ENCODE measurements at regions not wholly inside any gene's neighbourhood (a gene's known extent, or its start where the extent isn't known, plus 50 kb on each side); places are given as distances from the start of the nearest gene placed in this dataset.

DNA sequence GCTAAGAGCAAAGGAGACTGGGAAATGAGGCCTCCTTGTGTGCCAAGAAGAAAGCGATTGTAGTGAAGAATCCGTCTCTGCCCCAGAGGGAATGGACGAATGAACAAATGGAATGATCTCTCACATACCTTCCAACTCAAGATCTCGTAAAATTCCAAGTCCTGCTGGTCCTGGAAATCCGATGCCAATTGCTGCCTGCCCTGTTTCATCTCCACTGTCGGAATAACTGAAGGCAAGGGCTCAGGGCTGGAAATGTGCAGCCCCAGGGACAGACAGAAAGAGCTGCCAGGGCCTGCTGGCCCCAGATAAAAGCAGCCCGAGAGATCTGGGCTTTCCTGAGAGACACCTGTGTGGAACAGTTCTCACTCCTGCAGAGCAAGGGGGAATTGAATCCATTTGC is 120.9 kb downstream of the MN1 start:
- H3K27me3 ChIP-seq (ENCODE audit: low read depth) = no peaks in the 10 kb centered on the region
- H3K9me3 ChIP-seq = no peaks in the 10 kb centered on the region
- no peak overlapping the region for H3K4me3 ChIP-seq
- in situ Hi-C loops (cut with MboI; ENCODE audit: low sequenced_read_pairs) = no loop called here
- DNase-seq (ENCODE audit: low spot score in 2 of 2) = no peak
- peaks cover 7% of the 10 kb centered on the region for H3K4me1 ChIP-seq
- H3K36me3 ChIP-seq (replicated peaks) = no peaks in the 10 kb centered on the region

DNA sequence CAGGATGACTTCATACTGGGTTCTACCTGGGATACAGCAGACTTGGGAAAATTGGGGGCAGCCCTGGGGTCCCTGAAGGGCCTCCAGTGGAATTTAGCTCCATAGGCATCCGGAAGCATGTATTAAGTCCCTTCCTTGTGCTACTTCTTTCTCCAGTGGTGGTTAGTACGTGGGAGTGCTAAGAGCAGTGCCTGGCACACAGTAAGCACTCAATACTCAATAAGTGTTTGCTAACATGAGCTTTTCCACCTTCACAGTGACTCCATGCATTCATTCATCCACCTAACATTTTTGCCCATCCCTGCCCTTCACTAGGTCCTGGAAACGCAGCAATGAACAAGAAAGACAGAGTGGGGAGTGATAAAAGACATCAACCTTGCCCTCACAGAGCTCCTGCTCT is 120.5 kb downstream of the MN1 start:
- Histone ChIP-seq H3K9me3 (no peaks in the 10 kb centered on the region), H3K27me3 (ENCODE audit: low read depth) (no peaks in the 10 kb centered on the region), H3K4me1 (peaks cover 7% of the 10 kb centered on the region), H3K36me3 (replicated peaks) (no peaks in the 10 kb centered on the region), H3K4me3 (no peak overlapping the region)
- in situ Hi-C loops (cut with MboI; ENCODE audit: low sequenced_read_pairs) = no loop called here
- no peak for DNase-seq (ENCODE audit: low spot score in 2 of 2)

DNA sequence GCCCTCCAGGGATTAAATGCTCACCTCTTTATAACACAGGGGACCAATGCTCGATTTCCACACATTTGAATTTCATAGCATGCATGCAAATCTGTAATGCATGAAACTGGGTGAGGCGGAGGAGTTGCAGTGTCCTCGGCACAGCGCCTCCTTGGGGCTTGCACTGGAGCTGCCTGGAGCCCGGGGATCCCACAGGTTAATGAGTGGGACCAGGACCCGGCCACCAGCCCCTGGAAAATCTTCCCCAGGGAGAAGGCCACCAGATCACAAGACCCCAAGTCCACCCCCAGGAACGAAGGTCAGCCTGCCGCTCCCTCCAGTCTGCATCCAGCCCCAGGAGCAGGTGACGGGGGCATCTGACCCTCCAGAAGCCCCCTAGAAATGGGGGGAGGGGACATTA is 119.1 kb downstream of the MN1 start:
- Histone ChIP-seq H3K4me3 (no peak overlapping the region), H3K9me3 (no peaks in the 10 kb centered on the region), H3K36me3 (replicated peaks) (no peaks in the 10 kb centered on the region), H3K4me1 (peaks cover 7% of the 10 kb centered on the region), H3K27me3 (ENCODE audit: low read depth) (no peaks in the 10 kb centered on the region)
- in situ Hi-C loops (cut with MboI; ENCODE audit: low sequenced_read_pairs) = no loop called here
- peak in 1 of 2 experiments; percentile 58 for DNase-seq (ENCODE audit: low spot score in 2 of 2)

DNA sequence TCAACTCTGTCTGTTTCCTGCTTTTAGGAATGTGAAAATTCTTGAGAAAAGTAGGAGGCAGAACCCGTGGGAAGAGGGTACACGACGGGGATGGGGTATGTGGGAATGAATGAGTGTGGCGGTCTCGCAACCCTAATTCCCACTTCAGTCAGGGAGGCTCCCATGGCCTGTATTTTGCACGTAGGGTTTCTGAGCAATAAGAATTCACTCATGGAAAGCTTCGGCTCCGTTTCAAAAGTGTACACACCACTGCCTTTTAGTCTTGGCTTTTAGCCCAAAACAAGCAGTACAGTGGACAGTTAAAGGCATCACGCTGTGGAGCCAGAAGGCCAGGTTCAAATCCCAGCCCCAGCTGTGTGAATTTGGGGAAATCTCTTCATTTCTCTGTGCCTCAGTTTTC is 116.7 kb downstream of the MN1 start:
- Histone ChIP-seq H3K4me3 (no peak overlapping the region), H3K4me1 (peaks cover under 1% of the 10 kb centered on the region; the same call in 1 of the 2 replicates), H3K27me3 (ENCODE audit: low read depth) (no peaks in the 10 kb centered on the region), H3K36me3 (replicated peaks) (no peaks in the 10 kb centered on the region), H3K9me3 (no peaks in the 10 kb centered on the region)
- in situ Hi-C loops (cut with MboI; ENCODE audit: low sequenced_read_pairs) = no loop called here
- DNase-seq (ENCODE audit: low spot score in 2 of 2) = no peak

DNA sequence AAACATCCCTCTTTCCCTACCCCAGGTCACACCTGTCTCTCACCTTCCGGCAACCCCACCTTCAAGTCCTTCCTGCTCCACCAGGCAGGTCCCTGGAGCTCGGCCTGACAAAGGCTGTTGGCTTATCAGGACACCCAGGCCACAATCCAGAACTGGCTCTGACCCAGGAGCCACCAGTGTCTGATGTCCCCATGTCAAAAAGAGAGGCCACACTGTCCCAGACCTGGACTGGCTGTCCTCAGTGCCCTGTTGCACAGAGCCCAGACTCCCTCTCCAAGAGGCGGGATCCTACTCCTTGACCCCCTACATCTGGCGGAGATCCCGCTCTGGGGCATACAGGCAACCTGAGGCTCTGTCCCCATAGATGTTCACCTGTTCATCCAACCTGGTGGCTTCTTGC is 116.0 kb downstream of the MN1 start:
- no peak for DNase-seq (ENCODE audit: low spot score in 2 of 2)
- Histone ChIP-seq H3K27me3 (ENCODE audit: low read depth) (no peaks in the 10 kb centered on the region), H3K9me3 (no peaks in the 10 kb centered on the region), H3K4me3 (no peak overlapping the region), H3K4me1 (no peaks in the 10 kb centered on the region), H3K36me3 (replicated peaks) (no peaks in the 10 kb centered on the region)
- in situ Hi-C loops (cut with MboI; ENCODE audit: low sequenced_read_pairs) = no loop called here

DNA sequence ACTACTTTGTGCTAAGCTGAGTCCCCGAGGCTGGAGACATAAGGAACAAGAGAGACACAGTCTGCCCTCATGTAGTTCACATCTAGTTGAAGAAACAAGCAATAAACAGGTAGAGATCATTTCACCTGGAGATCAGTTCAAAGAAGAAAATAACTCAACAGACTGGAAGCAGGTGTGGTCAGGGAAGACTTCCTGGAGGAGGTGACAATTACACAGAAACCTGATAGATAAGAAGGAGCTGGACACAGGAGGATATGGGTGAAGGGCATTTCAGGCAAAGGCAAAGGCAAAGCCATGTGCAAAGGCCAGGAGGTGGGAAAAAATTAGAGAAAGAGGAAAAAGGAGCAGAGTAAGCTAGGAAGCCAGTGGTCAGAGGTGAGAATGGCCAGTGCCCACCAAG is 115.6 kb downstream of the MN1 start:
- Histone ChIP-seq H3K9me3 (no peaks in the 10 kb centered on the region), H3K36me3 (replicated peaks) (no peaks in the 10 kb centered on the region), H3K27me3 (ENCODE audit: low read depth) (no peaks in the 10 kb centered on the region), H3K4me3 (no peak overlapping the region), H3K4me1 (no peaks in the 10 kb centered on the region)
- no peak for DNase-seq (ENCODE audit: low spot score in 2 of 2)
- in situ Hi-C loops (cut with MboI; ENCODE audit: low sequenced_read_pairs) = no loop called here

DNA sequence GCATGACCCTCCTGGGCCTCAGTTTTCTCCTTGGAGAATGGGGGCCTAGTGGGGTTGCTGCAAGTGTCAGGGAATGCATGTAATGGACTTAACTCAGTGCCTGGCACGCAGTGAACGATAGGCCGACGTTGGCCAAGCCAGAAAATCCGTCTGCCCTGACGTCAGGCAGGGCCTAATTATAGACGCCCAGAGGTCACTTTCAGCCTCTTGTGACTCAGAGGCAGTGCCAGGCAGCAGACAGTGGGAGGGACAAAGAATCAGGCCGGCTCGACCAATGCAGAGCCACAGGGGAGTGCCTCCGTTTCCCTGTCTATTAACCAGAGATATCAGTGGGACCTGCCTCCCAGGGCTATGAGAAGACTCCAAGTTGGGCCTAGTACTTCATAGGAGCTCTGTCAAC is 115.0 kb downstream of the MN1 start:
- H3K36me3 ChIP-seq (replicated peaks) = no peaks in the 10 kb centered on the region
- no peak overlapping the region for H3K4me3 ChIP-seq
- no peak for DNase-seq (ENCODE audit: low spot score in 2 of 2)
- no peaks in the 10 kb centered on the region for H3K27me3 ChIP-seq (ENCODE audit: low read depth)
- H3K4me1 ChIP-seq = no peaks in the 10 kb centered on the region
- in situ Hi-C loops (cut with MboI; ENCODE audit: low sequenced_read_pairs) = no loop called here
- no peaks in the 10 kb centered on the region for H3K9me3 ChIP-seq

DNA sequence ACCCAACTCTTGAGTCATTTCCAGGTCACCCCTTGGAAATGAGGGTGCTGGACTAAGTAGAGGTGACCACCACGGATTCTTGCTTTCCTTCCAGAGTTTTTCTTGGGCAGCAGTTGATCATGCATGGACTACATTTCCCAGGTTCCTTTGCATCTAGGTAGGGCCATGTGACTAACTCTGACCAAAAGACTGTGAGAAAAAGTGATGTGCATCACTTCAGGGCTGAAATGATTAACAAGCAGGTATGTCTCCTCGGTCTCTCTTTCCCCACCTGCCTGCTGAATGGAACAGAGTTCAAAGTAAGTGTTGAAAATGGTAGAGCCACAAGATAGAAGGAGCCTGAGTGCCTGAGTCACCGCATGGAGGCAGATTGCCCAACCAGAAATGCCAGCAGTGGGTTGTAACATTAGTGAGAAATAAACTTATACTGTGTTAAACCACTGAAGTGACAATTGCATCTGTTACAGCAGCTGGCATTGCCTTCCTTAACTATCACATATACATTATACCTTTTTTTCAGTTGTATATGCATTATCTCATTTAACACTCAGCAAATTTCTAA is 113.5 kb downstream of the MN1 start:
- in situ Hi-C loops (cut with MboI; ENCODE audit: low sequenced_read_pairs) = no loop called here
- no peaks in the 10 kb centered on the region for H3K27me3 ChIP-seq (ENCODE audit: low read depth)
- no peaks in the 10 kb centered on the region for H3K4me1 ChIP-seq
- H3K9me3 ChIP-seq = no peaks in the 10 kb centered on the region; the same call in 1 of the 2 replicates
- no peak for DNase-seq (ENCODE audit: low spot score in 2 of 2)
- no peaks in the 10 kb centered on the region for H3K36me3 ChIP-seq (replicated peaks)
- H3K4me3 ChIP-seq = no peak overlapping the region

DNA sequence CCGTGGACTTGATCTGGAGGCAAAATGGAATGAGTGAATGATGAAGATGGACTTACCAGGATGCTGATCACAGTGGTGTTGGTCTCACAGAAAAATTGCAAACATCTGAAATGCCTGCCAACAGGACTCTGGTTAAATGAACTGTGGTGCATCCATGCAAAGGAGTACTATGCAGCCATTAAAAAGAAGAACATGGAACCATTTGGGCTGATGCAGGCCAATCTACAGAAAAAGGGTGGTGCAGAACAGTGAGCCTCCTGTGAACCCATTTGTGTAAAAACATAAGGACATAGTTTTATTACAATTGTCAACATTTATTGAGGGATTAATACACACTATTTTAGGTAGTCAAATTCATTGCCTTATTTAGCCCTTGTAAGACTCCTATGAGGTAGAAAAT is 111.9 kb downstream of the MN1 start:
- Histone ChIP-seq H3K36me3 (replicated peaks) (no peaks in the 10 kb centered on the region), H3K27me3 (ENCODE audit: low read depth) (no peaks in the 10 kb centered on the region), H3K9me3 (no peaks in the 10 kb centered on the region; the same call in 1 of the 2 replicates), H3K4me3 (no peak overlapping the region), H3K4me1 (no peaks in the 10 kb centered on the region)
- DNase-seq (ENCODE audit: low spot score in 2 of 2) = no peak
- in situ Hi-C loops (cut with MboI; ENCODE audit: low sequenced_read_pairs) = no loop called here

DNA sequence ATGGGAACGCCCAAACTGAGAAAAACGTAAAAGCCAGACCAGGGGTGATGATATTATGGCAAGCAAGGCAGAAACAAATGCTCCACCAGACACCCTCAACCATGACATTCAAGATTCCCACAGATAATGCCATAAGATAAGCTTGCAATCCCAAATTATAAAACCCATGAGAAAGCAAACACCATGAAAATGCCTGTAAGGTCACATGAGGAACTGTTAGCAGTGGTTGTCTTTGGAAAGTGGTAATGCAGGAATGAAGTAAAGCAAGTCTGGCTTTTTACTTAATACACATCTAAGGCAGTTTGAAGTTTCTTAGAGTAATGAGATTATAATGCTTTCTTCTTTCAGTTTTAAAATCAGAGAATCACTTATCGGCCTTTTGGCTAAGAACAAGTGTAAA is 111.0 kb downstream of the MN1 start:
- Histone ChIP-seq H3K4me1 (no peaks in the 10 kb centered on the region), H3K4me3 (no peak overlapping the region), H3K36me3 (replicated peaks) (no peaks in the 10 kb centered on the region), H3K9me3 (no peaks in the 10 kb centered on the region; the same call in 1 of the 2 replicates), H3K27me3 (ENCODE audit: low read depth) (no peaks in the 10 kb centered on the region)
- DNase-seq (ENCODE audit: low spot score in 2 of 2) = no peak
- in situ Hi-C loops (cut with MboI; ENCODE audit: low sequenced_read_pairs) = no loop called here

DNA sequence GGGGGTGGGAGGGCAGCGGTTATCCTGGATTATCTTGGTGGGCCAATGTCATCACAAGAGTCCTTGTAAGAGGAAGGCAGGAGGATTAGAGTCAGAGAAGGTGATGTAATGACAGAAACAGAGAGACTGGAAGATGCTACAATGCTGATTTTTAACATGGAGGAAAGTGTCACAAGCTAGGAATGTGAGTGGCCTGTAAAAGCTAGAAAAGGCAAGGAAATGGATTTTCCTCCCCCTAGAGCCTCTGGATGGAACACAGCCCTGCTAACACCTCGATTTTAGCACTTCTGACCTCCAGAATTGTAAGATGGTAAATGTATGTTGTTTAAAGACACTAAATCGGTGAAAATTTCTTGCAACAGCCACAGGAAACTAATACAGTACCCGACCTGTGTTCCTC is 109.3 kb downstream of the MN1 start:
- no peak overlapping the region for H3K4me3 ChIP-seq
- peaks cover 2% of the 10 kb centered on the region for H3K9me3 ChIP-seq
- H3K36me3 ChIP-seq (replicated peaks) = no peaks in the 10 kb centered on the region
- H3K27me3 ChIP-seq (ENCODE audit: low read depth) = no peaks in the 10 kb centered on the region
- no peak for DNase-seq (ENCODE audit: low spot score in 2 of 2)
- in situ Hi-C loops (cut with MboI; ENCODE audit: low sequenced_read_pairs) = no loop called here
- H3K4me1 ChIP-seq = no peaks in the 10 kb centered on the region

DNA sequence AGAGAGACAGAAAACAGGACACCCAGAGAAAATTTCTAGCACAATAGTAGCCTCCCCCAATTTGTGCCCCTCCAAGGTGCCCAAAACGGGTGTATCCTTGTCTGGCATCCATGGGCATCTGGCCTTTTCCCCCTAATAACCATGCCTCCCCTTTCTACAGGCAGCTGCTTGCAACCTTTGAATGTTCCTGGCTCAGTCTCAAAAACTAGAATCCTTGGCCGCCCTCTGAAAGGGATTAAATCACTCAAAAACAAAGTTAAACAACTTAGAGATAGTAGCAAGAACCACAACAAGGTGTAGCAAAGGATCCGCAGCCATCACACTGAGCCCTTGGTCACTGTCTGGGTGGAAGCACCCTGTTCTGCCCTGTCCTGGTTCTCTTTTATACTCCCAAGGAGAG is 105.6 kb downstream of the MN1 start:
- no peak for DNase-seq (ENCODE audit: low spot score in 2 of 2)
- Histone ChIP-seq H3K4me1 (no peaks in the 10 kb centered on the region), H3K9me3 (peaks cover 6% of the 10 kb centered on the region), H3K27me3 (ENCODE audit: low read depth) (no peaks in the 10 kb centered on the region), H3K36me3 (replicated peaks) (no peaks in the 10 kb centered on the region), H3K4me3 (no peak overlapping the region)
- in situ Hi-C loops (cut with MboI; ENCODE audit: low sequenced_read_pairs) = no loop called here

DNA sequence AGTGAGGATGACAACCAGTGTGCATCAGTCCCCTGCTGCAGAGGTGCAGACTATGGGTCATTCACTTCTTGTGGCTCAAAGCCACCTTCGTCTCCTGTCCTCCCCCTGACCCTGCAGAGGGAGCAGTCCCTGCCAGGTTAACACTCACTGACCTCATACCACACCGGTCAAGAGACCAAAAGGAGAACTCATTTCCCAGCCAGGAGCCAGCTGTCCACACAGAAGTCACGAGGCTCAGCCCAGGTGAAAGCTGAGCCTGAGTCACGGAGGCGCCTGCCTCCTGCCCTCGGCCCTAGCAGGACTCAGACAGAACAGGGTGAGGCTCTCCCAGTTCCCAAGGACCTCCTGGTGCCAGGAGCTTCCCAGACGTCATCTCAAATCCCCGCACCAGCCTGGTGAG is 103.7 kb downstream of the MN1 start:
- in situ Hi-C loops (cut with MboI; ENCODE audit: low sequenced_read_pairs) = no loop called here
- no peak overlapping the region for H3K4me3 ChIP-seq
- peaks cover 6% of the 10 kb centered on the region for H3K9me3 ChIP-seq
- no peak for DNase-seq (ENCODE audit: low spot score in 2 of 2)
- no peaks in the 10 kb centered on the region for H3K27me3 ChIP-seq (ENCODE audit: low read depth)
- H3K4me1 ChIP-seq = no peaks in the 10 kb centered on the region
- no peaks in the 10 kb centered on the region for H3K36me3 ChIP-seq (replicated peaks)
